GM12878 (cell line): ENCODE measurements at regions not wholly inside any gene's neighbourhood (a gene's known extent, or its start where the extent isn't known, plus 50 kb on each side); places are given as distances from the start of the nearest gene placed in this dataset.

Experiments used
- ATAC-seq: fragments of 200-7000 bp; cut with Tn5 transposase; 3 replicates; pipeline ENCODE4 v1.9.1; 2020; ENCODE audit warnings: mild to moderate bottlenecking, moderate library complexity
- BruUV-seq: library from RNA; stranded (reverse); fragments of 400-500 nt; replicated peaks from 2 replicates; lab custom pipeline; 2021; lab: Mats Ljungman, UMichigan
- CTCF ChIA-PET: fragments of 300-600 bp; sonication (Branson Sonifier 250); formaldehyde crosslinking; extraction: SDS; loops from one replicate; lab custom pipeline; 2021; ENCODE audit warnings: inconsistent platforms; lab: Yijun Ruan, JAX
- POLR2A ChIA-PET: fragments of 350-600 bp; formaldehyde crosslinking; extraction: SDS; loops from one replicate; lab custom pipeline; 2021; ENCODE audit warnings: inconsistent platforms; lab: Charles Lee
- RAD21 ChIA-PET: fragments of 300-600 bp; sonication (Branson Sonifier 250); formaldehyde crosslinking; loops from one replicate; lab custom pipeline; 2023; ENCODE audit warnings: antibody characterized with exemption; ENCODE audit not compliant: unreplicated experiment; lab: Charles Lee
- SMC1A ChIA-PET: fragments of 300-600 bp; sonication (Branson Sonifier 250); formaldehyde crosslinking; loops from one replicate; lab custom pipeline; 2023; ENCODE audit not compliant: unreplicated experiment, uncharacterized antibody; lab: Charles Lee
- DNase-seq: peaks from one replicate; pipeline ENCODE4 v3.0.0-alpha.2; 2011; ENCODE audit warnings: low read depth, low spot score
- FAIRE-seq: peaks from 3 replicates; lab custom pipeline; 2011; peaks lifted over from hg19 to GRCh38; lab: Jason Lieb, UNC
- H2AFZ ChIP-seq: 2 replicates; pipeline ENCODE4 v1.6.0; 2011; ENCODE audit warnings: low read depth, low read length, control low read depth; ENCODE audit not compliant: control insufficient read depth
- H3K27ac ChIP-seq: 2 replicates; pipeline ENCODE4 v1.5.1; 2011; ENCODE audit warnings: control low read depth; ENCODE audit not compliant: control insufficient read depth, insufficient read depth
- H3K27me3 ChIP-seq, 2 experiments: replicated peaks in 1 of 2; 2 replicates each; pipeline versions ENCODE4 v1.6.0 to v1.6.1; 2011; ENCODE audit warnings: low read length in 1 of 2; ENCODE audit not compliant: control insufficient read depth in 2 of 2, insufficient read depth in 2 of 2
- H3K36me3 ChIP-seq, 2 experiments: 2 replicates each; pipeline ENCODE4 v1.5.1; 2011; ENCODE audit warnings: low read length in 1 of 2; ENCODE audit not compliant: control insufficient read depth in 2 of 2, insufficient read depth in 2 of 2
- H3K4me1 ChIP-seq: 2 replicates; pipeline ENCODE4 v1.6.1; 2011; ENCODE audit warnings: mild to moderate bottlenecking, low read length, moderate library complexity, mixed read lengths; ENCODE audit not compliant: control insufficient read depth, insufficient read depth
- H3K4me2 ChIP-seq: 2 replicates; pipeline ENCODE4 v1.6.0; 2011; ENCODE audit warnings: control low read depth; ENCODE audit not compliant: control insufficient read depth, insufficient read depth
- H3K4me3 ChIP-seq: fragments of 200-600 bp; sonication (generic); 2 replicates; pipeline ENCODE4 v1.5.1; 2016
- H3K79me2 ChIP-seq: 2 replicates; pipeline ENCODE4 v1.6.0; 2011; ENCODE audit warnings: low read length; ENCODE audit not compliant: control insufficient read depth, insufficient read depth
- H3K9ac ChIP-seq: 2 replicates; pipeline ENCODE4 v1.8.0; 2011; ENCODE audit warnings: low read length, control low read depth, mixed read lengths; ENCODE audit not compliant: control insufficient read depth, insufficient read depth
- H3K9me3 ChIP-seq: replicated peaks from 3 replicates; pipeline ENCODE4 v1.5.1; 2011; ENCODE audit warnings: mild to moderate bottlenecking, low read length; ENCODE audit not compliant: control insufficient read depth, insufficient read depth
- H4K20me1 ChIP-seq: 2 replicates; pipeline ENCODE4 v1.6.0; 2011; ENCODE audit not compliant: control insufficient read depth, insufficient read depth
- EED ChIP-seq: sonication (generic); IDR thresholded peaks from 2 replicates; pipeline ENCODE4 v1.6.1; 2016; ENCODE audit warnings: antibody characterized with exemption, low read depth
- HCFC1 ChIP-seq: fragments of 150-350 bp; IDR thresholded peaks from 2 replicates; pipeline ENCODE4 v1.6.1; 2014; ENCODE audit warnings: low read length
- JUNB ChIP-seq: IDR thresholded peaks from 2 replicates; pipeline ENCODE4 v1.6.1; 2016; ENCODE audit warnings: antibody characterized with exemption, mild to moderate bottlenecking
- MYB ChIP-seq: fragments of 150-350 bp; IDR thresholded peaks from 2 replicates; pipeline ENCODE4 v1.6.1; 2014; ENCODE audit warnings: mild to moderate bottlenecking, low read depth, low read length, borderline replicate concordance
- NR2F1 ChIP-seq: fragments of 450-650 bp; conservative IDR thresholded peaks from 2 replicates; pipeline ENCODE4 v1.6.1; 2017; ENCODE audit warnings: mild to moderate bottlenecking
- POU2F2 ChIP-seq: IDR thresholded peaks from 3 replicates; pipeline ENCODE4 v1.6.1; 2011; ENCODE audit warnings: low read depth, mild to moderate bottlenecking, low read length, borderline replicate concordance
- SREBF2 ChIP-seq: IDR thresholded peaks from 2 replicates; pipeline ENCODE4 v1.6.1; 2012; ENCODE audit warnings: mild to moderate bottlenecking, low read length
- WGBS: methylation state at CpG from one replicate; pipeline ENCODE4 v1.1.6; 2016; ENCODE audit warnings: low lambda C conversion rate; ENCODE audit not compliant: insufficient replicate concordance, insufficient coverage; ENCODE audit errors: missing lambda C conversion rate; 5-methylcytosine and 5-hydroxymethylcytosine counted together
- in situ Hi-C: fragments of 300-500 bp; cut with MboI; formaldehyde crosslinking; loops from 9 replicates; pipeline ENCODE4 v1.14.3; 2018; ENCODE audit warnings: mixed read lengths
- intact Hi-C: fragments of 100-400 bp; cut with micrococcal nuclease; formaldehyde crosslinking; loops from one replicate; pipeline ENCODE4 v1.14.2; 2022; ENCODE audit not compliant: unreplicated experiment
- TF ChIP-seq, protein P1 (sequence below): fragments of 450-650 bp; IDR thresholded peaks from 2 replicates; pipeline ENCODE4 v1.6.1; 2016; ENCODE audit warnings: mild to moderate bottlenecking, moderate library complexity, borderline replicate concordance

DNA sequence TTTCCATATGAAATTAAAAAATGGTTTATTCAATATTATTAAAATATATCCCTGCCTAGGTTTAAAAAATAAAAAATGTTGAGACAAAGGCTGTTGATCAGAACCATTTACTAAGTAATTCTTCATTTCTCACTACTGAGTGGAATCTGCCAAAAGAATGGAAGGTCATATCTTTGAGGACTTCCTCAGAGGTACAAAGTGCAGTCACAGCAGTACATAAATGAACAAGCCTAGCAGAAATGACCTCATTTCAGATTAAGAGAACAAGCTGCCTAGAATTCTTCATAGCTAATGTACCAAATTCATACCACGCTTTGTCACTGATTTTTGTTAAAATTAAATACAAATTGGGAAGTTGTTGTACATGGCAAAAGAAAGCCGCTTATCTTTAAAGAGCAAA is 318.9 kb upstream of the TFPI start:
- BruUV-seq = no TSS peak
- Histone ChIP-seq H3K27ac (no peak overlapping the region), H3K27me3 (no peaks in the 10 kb centered on the region), H4K20me1 (no peaks in the 10 kb centered on the region), H3K36me3 (no peaks in the 10 kb centered on the region), H3K9me3 (no peaks in the 10 kb centered on the region), H2AFZ (no peak overlapping the region), H3K4me2 (no peak overlapping the region), H3K4me1 (no peaks in the 10 kb centered on the region), H3K79me2 (no peaks in the 10 kb centered on the region), H3K4me3 (no peak overlapping the region), H3K9ac (no peak overlapping the region)
- POLR2A ChIA-PET = no interaction called here
- TF ChIP-seq MYB (no peak), SREBF2 (no peak), EED (no peak), NR2F1 (no peak), HCFC1 (no peak), JUNB (no peak), POU2F2 (no peak)
- TF ChIP-seq, protein P1, sequence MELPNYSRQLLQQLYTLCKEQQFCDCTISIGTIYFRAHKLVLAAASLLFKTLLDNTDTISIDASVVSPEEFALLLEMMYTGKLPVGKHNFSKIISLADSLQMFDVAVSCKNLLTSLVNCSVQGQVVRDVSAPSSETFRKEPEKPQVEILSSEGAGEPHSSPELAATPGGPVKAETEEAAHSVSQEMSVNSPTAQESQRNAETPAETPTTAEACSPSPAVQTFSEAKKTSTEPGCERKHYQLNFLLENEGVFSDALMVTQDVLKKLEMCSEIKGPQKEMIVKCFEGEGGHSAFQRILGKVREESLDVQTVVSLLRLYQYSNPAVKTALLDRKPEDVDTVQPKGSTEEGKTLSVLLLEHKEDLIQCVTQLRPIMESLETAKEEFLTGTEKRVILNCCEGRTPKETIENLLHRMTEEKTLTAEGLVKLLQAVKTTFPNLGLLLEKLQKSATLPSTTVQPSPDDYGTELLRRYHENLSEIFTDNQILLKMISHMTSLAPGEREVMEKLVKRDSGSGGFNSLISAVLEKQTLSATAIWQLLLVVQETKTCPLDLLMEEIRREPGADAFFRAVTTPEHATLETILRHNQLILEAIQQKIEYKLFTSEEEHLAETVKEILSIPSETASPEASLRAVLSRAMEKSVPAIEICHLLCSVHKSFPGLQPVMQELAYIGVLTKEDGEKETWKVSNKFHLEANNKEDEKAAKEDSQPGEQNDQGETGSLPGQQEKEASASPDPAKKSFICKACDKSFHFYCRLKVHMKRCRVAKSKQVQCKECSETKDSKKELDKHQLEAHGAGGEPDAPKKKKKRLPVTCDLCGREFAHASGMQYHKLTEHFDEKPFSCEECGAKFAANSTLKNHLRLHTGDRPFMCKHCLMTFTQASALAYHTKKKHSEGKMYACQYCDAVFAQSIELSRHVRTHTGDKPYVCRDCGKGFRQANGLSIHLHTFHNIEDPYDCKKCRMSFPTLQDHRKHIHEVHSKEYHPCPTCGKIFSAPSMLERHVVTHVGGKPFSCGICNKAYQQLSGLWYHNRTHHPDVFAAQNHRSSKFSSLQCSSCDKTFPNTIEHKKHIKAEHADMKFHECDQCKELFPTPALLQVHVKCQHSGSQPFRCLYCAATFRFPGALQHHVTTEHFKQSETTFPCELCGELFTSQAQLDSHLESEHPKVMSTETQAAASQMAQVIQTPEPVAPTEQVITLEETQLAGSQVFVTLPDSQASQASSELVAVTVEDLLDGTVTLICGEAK = no peak
- SMC1A ChIA-PET = interaction anchor here (0.7 kb wide), 1 partner anchor 97 kb away, joined by 4 read pairs; no protein-coding TSS in a partner anchor
- intact Hi-C loops = no loop called here
- in situ Hi-C loops = no loop called here
- RAD21 ChIA-PET = no interaction called here
- ATAC-seq (no peak), FAIRE-seq (no peak), DNase-seq (no peak)
- CTCF ChIA-PET = no interaction called here
- 2% methylated on average over 2 of the region's 2 CpGs for WGBS
